K562 (cell line): ENCODE measurements at regions not wholly inside any gene's neighbourhood (a gene's known extent, or its start where the extent isn't known, plus 50 kb on each side); places are given as distances from the start of the nearest gene placed in this dataset.

ENCODE experiments used
- ARID3A ChIP-seq: IDR thresholded peaks from 2 replicates; pipeline ENCODE4 v1.6.1; 2012; ENCODE audit warnings: low read depth, low read length, improper control_type of control experiment, borderline replicate concordance
- ETV5 ChIP-seq: sonication (generic); formaldehyde crosslinking; IDR thresholded peaks from 2 replicates; pipeline ENCODE4 v1.4.0; 2020; ENCODE audit warnings: low read depth, mild to moderate bottlenecking, missing genetic modification reagents
- HDAC6 ChIP-seq: IDR thresholded peaks from 2 replicates; pipeline ENCODE4 v1.6.1; 2012; ENCODE audit warnings: low read depth, mild to moderate bottlenecking, control low read depth, inconsistent platforms, low read length, moderate library complexity
- HDGF ChIP-seq: fragments of 450-650 bp; IDR thresholded peaks from 2 replicates; pipeline ENCODE4 v1.6.1; 2016
- KDM2B ChIP-seq: fragments of 250-450 bp; sonication (Bioruptor Pico); IDR thresholded peaks from 2 replicates; pipeline ENCODE4 v1.8.0; 2021; ENCODE audit warnings: mild to moderate bottlenecking, moderate library complexity
- MECOM ChIP-seq: fragments of 250-450 bp; sonication (Bioruptor Pico); IDR thresholded peaks from 2 replicates; pipeline ENCODE4 v1.8.0; 2022; ENCODE audit warnings: inconsistent platforms
- NFIX ChIP-seq: fragments of 250-450 bp; sonication (Bioruptor Pico); IDR thresholded peaks from 2 replicates; pipeline ENCODE4 v1.4.0; 2020; ENCODE audit warnings: low read depth, mild to moderate bottlenecking, moderate library complexity
- NUFIP1 ChIP-seq: fragments of 450-650 bp; IDR thresholded peaks from 2 replicates; pipeline ENCODE4 v1.6.1; 2018; ENCODE audit not compliant: partially characterized antibody
- PKNOX1 ChIP-seq: fragments of 450-650 bp; IDR thresholded peaks from 2 replicates; pipeline ENCODE4 v1.6.1; 2016
- SMARCE1 ChIP-seq: fragments of 450-650 bp; IDR thresholded peaks from 2 replicates; pipeline ENCODE4 v1.7.1; 2016; ENCODE audit warnings: mild to moderate bottlenecking
- SUPT5H ChIP-seq: fragments of 450-650 bp; IDR thresholded peaks from 2 replicates; pipeline ENCODE4 v1.6.1; 2016
- TFAP4 ChIP-seq: sonication (generic); formaldehyde crosslinking; IDR thresholded peaks from 2 replicates; pipeline ENCODE4 v1.8.0; 2022; ENCODE audit warnings: missing genetic modification reagents, mild to moderate bottlenecking, moderate library complexity, borderline replicate concordance
- ZFP91 ChIP-seq: sonication (generic); formaldehyde crosslinking; IDR thresholded peaks from 2 replicates; pipeline ENCODE4 v1.8.0; 2022; ENCODE audit warnings: mild to moderate bottlenecking, missing genetic modification reagents
- ZNF184 ChIP-seq: sonication (generic); formaldehyde crosslinking; IDR thresholded peaks from 2 replicates; pipeline ENCODE4 v1.5.0; 2020; ENCODE audit warnings: missing genetic modification reagents
- ZNF778 ChIP-seq: fragments of 450-650 bp; formaldehyde crosslinking; IDR thresholded peaks from 2 replicates; pipeline ENCODE4 v1.4.0; 2020; ENCODE audit warnings: mild to moderate bottlenecking, moderate library complexity
- TF ChIP-seq, protein P1 (sequence below), 2 experiments: fragments of 450-650 bp; conservative IDR thresholded peaks; 2 replicates each; pipeline ENCODE4 v1.6.1; 2017; ENCODE audit warnings: mild to moderate bottlenecking in 2 of 2, moderate library complexity in 2 of 2
- TF ChIP-seq, protein P2 (sequence below): sonication (generic); formaldehyde crosslinking; IDR thresholded peaks from 2 replicates; pipeline ENCODE4 v1.8.1; 2023; ENCODE audit warnings: mild to moderate bottlenecking, missing genetic modification reagents

DNA sequence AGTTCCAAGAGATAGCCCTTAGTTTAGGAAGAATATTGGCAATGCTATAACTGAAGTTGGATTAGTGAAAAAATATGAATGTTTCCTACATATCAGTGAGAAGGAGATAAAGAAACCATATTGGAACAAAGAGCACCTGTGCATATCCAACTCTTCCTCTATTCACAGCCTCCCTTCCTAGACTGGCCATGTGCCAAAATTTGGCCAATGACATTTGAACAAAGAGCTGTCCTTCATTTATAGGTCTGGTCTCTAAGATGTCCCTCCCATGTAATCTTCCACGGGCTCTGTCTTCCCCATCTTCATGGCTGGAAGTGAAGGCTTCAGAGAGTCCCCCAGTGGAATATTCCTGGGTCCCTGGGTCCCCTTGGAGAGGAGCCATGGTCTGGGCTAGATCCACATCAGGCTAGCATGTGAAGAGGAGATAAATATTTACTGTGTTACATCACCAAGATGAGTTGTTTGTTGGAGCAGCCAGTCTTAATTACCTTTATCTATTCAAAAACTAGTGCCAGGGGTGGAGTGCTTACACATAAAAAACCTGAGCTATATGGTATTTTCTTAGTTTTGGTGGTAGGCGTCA is 190.0 kb upstream of the S1PR3 start (continued):
- no peak for TF ChIP-seq ZFP91
- no peak for TF ChIP-seq SUPT5H
- TF ChIP-seq ETV5 (CRISPR knock-in tag), result no peak
- TF ChIP-seq TFAP4 (CRISPR knock-in tag), result no peak
- no peak for TF ChIP-seq ZNF778 (CRISPR knock-in tag)
- TF ChIP-seq, protein P1, sequence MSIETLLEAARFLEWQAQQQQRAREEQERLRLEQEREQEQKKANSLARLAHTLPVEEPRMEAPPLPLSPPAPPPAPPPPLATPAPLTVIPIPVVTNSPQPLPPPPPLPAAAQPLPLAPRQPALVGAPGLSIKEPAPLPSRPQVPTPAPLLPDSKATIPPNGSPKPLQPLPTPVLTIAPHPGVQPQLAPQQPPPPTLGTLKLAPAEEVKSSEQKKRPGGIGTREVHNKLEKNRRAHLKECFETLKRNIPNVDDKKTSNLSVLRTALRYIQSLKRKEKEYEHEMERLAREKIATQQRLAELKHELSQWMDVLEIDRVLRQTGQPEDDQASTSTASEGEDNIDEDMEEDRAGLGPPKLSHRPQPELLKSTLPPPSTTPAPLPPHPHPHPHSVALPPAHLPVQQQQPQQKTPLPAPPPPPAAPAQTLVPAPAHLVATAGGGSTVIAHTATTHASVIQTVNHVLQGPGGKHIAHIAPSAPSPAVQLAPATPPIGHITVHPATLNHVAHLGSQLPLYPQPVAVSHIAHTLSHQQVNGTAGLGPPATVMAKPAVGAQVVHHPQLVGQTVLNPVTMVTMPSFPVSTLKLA (conservative IDR thresholded peaks at IDR 0.05), result no peak
- no peak for TF ChIP-seq ARID3A
- peak; percentile 34; the same call in 1 of the 2 replicates for TF ChIP-seq NFIX (CRISPR knock-in tag)
- no peak for TF ChIP-seq NUFIP1
- no peak for TF ChIP-seq SMARCE1
- TF ChIP-seq, protein P2, sequence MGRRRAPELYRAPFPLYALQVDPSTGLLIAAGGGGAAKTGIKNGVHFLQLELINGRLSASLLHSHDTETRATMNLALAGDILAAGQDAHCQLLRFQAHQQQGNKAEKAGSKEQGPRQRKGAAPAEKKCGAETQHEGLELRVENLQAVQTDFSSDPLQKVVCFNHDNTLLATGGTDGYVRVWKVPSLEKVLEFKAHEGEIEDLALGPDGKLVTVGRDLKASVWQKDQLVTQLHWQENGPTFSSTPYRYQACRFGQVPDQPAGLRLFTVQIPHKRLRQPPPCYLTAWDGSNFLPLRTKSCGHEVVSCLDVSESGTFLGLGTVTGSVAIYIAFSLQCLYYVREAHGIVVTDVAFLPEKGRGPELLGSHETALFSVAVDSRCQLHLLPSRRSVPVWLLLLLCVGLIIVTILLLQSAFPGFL, result no peak
- TF ChIP-seq PKNOX1, result 0 out of 2 replicates have a peak, but pooled peaks have one; percentile 18
- no peak for TF ChIP-seq HDAC6
- no peak for TF ChIP-seq MECOM (CRISPR knock-in tag)
- TF ChIP-seq HDGF, result no peak
- TF ChIP-seq KDM2B, result no peak
- no peak for TF ChIP-seq ZNF184 (CRISPR knock-in tag)
